ENCODE measurements at regions not wholly inside any gene's neighbourhood (a gene's known extent, or its start where the extent isn't known, plus 50 kb on each side); places are given as distances from the start of the nearest gene placed in this dataset.

DNA sequence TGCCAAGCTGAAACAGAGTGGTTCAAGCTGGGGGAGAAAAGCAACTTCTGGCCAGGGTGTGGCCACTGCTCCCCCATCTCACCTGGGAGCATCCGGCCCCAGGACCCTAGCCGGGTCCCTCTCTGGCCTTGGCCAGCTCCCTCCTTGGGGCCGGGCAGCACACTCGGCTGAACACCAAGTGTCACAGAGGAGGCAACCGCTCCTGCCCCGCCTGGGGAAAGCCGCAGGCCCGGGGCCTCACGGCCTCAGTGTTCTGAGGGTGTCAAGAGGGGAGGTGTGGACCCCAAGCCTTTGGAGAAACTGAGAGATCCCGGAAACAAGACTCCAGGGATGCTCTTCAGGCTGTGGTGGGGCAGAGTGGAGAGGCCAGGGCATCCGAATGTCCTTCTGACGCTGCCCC lies 88.4 kb downstream of the ENGASE start:
- DNase-seq: no peak

DNA sequence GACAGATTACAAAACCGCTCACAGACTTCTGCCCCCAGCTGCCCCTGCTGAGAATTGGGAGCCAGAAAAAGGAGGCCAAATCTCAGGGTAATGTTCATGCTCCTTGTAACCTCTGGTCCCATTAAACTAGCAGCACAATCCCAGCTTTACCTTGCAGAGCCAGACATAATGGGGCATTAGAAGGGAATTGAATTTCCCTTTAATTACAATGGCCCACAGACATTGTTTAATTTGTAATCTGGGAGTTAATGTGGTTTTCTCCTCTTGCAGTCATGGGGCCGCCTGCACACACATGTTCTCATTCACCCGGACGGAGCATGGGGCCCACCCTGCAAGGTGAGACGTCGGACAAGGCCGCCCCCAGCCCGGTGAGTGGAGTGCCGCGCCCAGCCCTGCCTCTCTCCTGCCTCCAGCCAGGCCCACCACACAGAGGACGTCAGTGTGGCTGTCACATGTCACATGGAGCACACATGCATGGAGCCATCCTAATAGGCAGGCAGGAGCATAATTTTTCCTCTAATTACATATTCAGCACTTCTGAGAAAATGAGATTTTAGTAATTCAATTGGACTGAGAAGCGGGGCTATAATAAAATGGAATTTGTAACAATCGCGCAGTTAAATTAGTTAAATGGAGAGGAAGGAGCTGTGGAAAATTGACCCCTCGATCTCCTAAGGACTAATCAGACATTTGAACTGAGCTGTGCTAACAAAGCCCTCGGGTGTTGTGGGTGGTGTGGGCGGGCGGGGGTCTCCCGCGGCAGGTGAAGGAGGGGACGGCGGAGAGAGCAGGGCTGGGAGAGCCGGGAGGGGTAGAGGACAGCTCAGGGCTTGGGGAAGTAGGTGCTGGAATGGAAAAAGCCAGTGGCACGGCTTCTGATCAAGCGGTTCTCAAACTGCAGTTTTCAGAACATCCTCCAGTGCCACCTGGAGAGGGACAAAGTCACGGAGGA lies 87.7 kb downstream of the ENGASE start:
- DNase-seq: no peak

DNA sequence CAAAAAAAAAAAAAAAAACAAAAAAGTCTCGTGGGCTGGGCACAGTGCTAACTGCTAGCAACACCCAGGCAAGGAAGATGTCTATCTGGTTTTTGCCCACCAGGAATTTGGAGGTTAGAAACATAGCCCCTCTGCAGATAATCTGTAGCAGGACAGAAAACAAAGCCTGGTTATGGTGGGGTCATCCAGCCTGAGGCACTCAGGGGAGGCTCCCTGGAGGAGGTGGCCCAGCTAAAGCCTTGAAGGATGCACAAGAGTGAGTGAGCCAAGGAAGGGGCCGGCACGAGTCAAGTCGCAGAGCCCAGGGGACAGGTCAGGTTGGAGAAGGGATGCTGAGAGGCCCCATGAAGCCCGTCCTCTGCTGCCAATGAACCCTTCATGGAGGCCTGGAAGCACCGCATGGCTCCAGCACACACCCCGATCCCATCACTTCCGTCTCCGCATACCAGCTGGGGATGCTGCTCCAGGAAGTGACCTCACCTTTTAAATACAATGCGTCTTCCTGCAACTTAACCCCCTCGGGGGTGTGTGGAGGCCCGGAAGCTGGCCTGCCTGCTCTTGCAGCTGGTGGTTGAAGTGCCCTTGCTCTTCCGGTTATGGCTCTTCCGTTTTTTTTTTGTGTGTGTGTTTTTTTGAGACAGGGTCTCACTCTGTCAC lies 86.5 kb downstream of the ENGASE start:
- no peak for DNase-seq

DNA sequence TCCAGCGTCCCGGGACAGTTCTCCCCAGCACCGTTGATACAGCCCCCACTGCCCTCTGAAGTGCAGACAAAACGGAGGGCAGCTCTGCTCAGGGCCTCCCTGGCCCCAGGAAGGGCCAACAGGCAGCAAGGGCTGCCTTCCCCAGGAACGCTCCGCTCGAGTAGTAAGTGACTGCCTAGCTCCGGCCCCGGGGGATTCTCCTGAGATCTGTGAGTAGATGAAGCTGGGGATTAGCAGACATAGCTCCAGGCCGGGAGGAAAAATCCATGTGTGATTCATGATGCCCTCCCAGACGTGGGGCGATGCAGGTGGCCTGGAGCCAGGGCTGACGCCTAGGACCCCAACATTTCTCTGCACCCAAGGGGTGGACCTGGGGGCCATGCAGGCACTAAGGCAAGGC lies 85.3 kb downstream of the ENGASE start:
- no peak for DNase-seq

DNA sequence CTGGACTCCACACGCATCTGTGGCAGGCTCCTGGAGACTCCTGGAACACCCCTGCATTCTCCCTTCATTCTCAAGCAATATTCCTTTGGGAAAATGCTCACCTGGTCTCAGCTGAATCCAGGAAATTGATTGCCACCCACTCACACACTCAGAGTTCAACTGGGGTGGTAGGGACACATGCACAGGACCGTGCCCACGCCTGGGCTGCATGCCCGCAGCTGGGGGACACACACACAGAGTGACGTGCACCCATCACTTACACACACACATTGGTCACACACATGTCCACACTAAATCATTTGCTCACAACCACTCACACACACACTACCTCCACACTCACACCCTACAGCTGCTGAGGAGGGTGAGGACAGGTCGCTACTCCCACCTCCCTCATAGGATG lies 84.8 kb downstream of the ENGASE start:
- DNase-seq: no peak

DNA sequence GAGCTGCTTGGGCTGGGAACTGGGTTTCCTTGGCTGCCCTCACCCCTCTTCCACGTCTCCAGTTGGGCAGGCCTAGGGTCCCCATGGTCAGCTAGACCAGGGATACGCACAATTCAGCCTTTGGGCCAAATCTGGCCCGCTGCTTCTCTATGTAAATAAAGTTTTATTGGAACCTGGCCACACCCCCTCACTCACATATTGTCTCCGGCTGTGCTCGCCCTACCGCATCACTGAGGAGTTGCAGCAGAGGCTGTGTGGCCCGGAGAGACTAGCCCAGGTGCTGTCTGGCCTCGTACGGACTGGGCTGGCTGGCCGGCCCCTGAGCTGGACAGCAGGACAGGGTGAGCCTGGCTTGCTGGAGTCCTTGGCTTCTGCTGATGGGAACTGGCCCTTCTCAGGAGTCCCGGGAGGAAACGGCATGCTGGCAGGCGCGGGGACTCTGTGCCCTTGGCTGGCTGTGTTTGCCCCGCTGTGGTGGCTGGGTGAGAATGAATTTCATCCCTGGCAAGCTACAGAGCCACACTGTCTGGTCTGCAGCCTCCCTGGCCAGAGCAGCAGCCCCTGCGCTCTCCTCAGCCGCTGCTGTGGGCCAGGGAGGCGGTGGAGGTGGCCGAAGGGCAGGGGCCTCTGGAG lies 82.0 kb downstream of the ENGASE start:
- DNase-seq: no peak

DNA sequence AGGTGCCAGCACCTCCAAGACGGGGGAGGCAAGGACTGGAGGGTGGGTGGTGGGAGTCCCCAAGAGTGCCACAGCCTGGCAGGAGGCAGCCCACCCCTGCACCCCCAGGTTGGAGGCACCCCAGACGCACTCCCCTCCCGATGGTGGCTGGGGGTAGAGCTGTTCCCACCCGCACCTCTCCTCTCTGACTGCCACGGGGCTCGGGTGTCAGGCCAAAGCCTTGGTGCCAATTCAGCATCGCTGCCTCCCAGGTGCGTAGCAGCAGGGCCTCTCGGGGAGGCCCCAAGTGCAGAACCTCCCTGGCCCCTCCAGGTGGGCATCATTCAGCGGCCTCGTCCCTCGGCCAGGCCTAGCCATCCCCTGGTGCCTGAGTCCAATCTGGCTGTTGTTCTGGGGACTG lies 81.1 kb downstream of the ENGASE start:
- no peak for DNase-seq

DNA sequence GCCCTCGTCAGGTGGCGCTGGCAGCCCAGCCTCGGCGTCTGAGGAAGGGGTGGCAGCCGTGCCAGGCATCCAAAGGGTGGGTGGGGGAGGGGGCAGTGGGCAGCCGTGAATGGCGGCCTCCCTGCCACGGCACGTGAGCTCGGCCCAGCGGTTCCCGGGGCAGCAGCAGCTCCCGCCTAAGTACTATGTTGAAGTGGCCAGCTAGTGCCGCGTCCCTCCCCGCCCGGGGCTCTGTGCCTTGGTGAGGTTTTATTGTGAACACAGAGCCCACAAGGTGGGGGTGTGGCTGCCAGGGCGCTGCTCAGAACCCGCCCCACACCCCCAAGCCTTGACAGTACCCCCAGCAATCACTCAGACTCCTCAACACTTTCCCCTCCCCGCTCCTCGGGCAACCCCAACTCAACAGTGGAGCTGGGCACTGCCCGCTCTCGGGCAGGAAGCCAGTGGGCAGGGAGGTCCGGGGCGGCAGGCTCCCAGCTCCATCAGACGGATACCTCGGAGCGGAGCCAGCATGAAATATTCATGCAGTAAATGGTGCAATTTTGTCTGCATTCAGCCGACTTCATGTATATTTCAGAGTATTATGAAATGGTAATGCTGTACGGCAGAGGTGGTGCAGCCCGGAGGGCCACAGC lies 80.4 kb downstream of the ENGASE start:
- no peak for DNase-seq

DNA sequence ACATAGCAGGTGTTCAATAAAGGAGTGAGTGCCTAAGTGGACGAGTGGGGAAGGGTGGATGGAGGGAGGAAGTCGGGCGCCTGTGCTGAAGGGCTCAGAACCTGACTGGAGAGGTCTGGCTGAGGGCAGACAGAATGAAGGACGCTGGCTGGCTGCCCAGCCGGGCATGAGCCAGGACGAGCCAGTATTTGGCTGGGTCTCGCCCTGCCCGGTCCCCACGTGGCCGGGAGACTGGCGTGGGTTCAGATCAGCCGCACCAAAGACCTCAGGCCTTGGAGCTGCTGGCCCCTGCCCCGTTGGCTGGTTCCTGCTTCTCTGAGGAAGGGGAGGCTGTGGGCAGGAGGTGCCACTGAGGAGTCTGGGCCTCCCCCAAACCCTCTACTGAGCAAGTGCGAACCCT lies 79.8 kb downstream of the ENGASE start:
- DNase-seq: no peak

DNA sequence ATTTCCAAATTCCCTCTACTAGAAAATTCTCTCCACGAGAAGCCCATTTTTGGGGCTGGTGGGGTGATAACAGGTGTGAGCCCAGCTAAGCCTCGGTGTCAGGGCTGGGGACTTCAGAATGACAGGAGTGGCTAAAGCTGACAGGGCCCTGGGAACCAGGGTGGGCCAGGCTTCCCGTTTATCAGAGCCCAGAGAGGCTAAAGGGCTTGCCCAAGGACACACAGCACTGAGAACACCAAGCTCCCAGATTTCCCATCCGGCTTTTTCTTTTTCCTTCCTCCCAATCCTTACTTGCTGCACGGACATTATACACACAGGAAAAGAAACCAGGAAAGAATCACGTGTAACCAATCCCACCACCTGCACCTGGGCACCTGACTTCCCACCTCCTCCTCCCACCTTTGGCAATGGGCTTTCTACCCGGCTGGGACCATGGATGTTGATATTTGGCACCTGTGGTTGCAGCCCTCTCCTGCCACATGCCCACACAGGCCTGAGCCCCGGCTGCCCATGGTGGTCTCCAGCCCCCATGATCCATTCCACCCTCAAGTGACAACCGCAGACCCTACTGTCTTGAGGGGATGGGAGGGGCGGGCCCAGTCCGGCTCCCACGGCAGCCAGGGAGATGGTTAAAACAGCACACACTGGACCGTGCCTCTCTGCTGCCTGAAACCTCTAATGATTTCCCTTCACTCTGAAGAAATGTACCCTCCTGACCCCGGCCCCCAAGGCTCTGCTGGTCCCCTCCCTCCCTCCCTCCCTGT lies 78.9 kb downstream of the ENGASE start:
- DNase-seq: no peak

DNA sequence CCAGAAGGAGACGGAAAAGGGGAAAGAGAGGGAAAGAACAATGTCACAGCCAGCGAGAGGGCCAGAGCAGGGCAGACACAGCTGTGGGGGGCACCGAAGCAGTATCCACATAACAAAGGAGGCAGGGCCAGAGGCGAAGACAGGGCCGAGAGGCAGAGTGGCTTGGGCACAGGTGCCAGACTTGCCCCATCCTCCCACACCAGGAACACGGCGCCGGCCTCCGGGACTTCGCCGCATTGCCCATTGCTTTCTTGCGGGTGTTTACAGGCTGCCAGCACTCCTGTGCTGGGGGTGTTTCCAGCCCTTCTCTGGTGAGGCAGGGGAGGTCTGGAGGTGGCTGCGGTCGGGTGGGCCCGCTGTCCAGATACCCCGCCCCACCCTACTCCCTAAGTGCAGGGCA lies 78.0 kb downstream of the ENGASE start:
- DNase-seq: no peak

DNA sequence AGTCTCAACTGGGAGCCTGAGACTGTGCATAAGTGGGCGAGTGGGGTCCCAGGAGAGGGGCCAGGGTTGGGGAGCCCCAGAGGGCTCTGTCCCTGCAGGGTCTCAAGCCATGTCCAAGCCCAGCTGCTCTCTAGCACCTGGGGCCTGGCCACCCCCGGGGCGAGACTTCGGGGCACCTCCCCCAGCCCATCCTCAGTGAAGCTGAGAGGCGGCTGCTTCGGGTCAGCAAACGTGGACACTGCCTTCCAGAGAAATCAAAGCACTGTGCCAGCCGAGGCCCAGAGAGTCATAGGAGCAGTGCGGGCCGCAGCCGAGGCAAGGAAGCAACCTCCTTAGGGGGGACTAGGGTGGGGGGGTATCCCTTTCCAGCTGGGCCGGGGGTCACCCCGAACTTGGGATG lies 77.5 kb downstream of the ENGASE start:
- DNase-seq: no peak

DNA sequence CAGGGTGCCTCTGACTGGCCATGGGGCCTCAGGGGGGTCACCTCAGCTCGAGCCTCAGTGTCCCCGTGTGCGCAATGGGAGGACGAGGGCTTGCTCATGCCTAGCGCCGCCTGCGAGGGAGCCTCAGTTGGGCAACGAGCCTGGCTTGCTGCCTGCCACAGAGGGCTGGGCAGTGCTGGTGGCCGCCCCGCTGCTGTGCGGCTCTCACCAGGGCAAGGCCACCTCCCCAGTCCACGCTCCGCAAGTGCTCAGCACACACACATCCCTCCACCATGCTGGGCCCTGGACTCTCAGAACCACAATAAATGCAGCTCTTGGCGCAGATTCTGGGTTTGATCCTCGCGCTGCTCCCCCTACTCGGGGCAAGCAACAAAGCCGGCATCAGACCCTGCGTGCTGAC lies 76.2 kb downstream of the ENGASE start:
- no peak for DNase-seq

DNA sequence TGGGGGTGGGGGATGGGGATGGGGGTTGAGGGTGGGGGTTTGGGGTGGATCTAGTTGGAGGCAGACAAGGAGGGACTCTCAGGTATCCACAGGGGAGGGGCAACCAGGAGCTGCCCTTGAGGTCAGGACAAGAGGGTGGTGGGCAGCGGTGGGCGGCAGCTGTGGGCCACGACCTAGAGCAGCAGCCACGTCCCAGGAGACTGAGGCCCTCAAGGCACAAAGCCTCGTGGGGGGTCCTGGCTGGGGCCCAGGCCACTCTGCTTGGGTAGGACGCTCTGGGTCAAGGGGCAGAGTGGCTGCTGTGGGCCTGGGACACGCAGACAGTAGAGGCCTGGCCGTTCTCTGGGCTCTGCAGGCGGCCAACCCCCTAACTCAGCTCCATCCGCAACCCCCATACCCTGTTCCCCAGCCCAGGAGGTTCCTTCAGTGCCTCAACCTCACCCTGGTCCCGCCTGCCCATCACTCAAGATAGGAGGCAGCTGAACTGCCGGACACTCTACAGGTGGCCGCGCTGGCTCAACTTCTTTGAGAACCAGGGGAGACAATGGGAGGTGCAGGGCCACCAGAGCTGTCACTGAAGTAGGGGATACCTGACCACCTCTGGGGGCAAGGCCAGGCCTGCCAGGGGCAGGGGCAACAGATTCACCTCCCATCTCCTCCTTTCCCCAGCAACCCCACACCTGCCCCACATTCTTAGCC lies 75.6 kb downstream of the ENGASE start:
- DNase-seq: no peak

DNA sequence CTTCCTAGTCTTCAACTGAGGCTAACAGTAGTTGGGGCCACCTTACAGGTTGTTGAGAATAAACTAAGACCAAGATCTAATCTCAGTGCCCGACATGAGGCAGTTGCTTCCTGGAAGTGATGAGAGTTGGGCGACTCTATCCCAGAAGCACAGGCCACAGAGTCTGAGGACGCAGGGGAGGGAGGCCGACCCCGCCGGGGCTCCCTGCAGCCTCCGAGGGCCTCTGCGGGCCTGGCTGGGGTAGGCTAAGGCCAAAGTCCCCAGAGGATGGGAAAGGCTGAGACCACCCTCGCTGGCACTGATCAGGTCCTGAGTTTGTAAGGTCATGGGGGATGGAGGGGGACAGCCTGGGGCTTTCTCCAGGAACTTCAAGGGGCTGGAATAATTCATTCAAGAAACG lies 74.0 kb downstream of the ENGASE start:
- DNase-seq: no peak

DNA sequence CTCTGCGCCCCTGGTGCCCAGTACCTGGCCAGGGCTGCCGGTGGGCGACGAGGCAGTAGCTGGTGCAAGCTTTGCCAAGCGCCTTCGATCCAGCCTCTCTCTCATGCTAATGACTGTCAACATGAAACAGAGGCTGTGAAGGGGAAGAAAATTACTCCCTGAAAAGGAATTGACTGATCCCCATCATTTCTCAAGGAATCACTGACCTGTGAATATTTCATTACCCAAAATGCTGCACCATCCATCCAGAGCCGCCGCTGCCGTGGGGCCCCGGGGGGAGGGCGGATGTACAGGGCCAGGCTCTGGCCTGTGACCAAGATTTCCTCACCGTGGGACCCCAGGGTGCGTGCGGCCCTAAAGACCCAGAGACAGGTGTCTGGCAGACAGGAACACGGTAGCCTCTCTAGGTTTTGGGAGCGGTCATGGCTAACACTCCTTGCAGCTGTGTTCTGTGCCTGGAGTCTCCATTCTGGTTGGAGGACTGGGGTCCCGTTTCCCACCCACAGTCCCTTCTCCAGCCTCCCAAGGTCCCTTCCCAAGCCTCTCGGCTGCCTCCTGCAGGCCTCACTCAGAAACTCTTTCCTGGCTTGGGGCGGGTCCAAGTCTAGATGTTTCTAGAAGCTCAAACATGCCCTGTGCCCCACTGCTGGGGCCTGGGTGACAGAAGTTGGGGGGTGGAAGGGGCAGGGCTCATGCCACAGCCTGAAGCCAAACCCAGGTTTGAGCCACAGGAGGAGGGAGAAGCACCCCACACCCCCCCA lies 73.3 kb downstream of the ENGASE start:
- no peak for DNase-seq

DNA sequence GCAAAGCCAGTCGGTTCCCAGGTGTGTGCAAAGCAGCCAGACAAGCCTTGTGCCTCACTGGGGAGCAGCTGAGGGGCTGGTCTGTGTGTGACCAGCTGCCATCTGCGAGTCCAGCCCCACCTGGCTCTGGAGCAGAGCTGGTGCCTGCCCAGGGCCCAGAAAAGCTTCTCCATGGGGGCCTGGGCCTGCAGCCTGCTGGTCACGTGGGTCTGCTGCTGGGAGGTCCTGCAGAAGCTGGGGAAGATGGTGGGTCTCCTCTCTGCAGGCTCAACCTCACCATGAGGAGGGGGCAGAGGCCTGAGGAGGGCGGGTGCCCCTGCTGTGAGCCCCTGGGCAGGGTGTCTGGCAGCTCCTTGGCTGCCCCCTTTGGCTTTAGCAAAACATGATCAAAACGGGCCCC lies 71.9 kb downstream of the ENGASE start:
- no peak for DNase-seq

DNA sequence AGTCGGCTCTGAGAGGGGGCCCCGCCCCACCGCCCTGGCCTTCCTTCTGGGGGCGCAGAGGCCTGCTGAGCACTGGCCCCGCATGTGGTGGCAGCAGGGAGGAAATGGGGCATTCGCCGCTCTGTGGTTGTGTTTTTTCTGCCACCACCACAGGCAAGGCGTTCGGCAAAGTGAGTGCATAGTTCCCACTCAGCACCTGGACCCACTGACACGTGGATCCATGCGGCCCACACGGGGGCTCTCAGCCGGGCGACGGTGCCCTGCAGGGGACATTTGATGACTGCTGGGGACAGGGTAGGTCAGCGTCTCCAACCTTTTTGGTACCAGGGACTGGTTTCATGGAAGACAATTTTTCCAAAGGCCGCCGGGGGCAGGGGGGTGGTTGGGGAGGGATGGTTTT lies 70.9 kb downstream of the ENGASE start:
- no peak for DNase-seq

DNA sequence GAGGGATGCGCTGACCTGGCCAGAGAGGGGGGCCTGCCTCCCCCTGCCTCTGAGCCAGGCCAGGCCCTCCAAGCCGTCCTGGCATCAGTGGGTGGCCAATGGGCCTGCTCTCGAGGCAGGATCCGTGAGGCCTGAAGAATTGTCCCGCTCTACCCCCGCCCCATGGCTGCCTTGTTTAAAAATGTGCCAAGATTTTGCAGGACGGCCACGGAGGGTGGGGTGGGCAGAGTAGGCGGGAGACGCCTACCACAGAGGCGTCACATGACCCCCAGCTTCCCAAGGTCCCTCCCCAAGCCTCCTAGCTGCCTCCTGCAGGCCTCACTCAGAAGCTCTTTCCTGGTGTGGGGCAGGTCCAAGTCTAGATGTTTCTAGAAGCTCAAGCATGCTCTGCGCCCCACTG lies 69.5 kb downstream of the ENGASE start:
- no peak for DNase-seq

DNA sequence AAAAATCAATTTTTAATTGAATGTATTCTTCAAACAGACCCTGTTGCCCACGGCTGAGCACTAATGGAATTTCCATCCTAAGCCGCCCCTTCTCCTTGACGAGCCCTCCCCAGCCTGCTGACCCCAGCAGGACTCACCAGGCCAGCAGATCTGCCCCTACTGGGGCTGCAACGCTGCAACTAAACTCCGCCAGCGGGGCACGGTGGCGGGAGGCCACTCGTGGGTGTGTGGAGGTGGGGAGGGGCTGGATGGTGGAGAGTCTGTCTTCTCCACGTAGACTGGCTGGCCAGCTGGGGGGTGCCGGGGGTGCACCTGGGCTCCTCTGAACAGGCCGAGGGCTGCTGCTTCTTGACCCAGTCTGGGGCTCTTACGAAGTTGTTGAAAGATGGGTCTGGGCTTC lies 67.8 kb downstream of the ENGASE start:
- DNase-seq: no peak
